ENCODE measurements at regions not wholly inside any gene's neighbourhood (a gene's known extent, or its start where the extent isn't known, plus 50 kb on each side); places are given as distances from the start of the nearest gene placed in this dataset.
"Not testable (repeated sequence)": the region's sequence is repeated elsewhere in the genome, so short reads cannot be mapped to it uniquely, and the experiment has no call there.

GRCh38 chr1:234953655-234954405 is 174.8 kb downstream of the TOMM20 start:
- Histone ChIP-seq H3K27me3 (ENCODE audit: insufficient read depth, poor library complexity, severe bottlenecking) (no peaks in the 10 kb centered on the region), H3K4me1 (ENCODE audit: insufficient read depth, poor library complexity, severe bottlenecking) (peaks cover 21% of the 10 kb centered on the region), H3K36me3 (ENCODE audit: low read depth) (no peaks in the 10 kb centered on the region), H3K9me3 (ENCODE audit: severe bottlenecking) (no peaks in the 10 kb centered on the region), H3K4me3 (ENCODE audit: severe bottlenecking) (no peak overlapping the region), H3K27ac (ENCODE audit: poor library complexity, severe bottlenecking) (no peak overlapping the region)
- no peak for TF ChIP-seq CTCF (IDR thresholded peaks at IDR 0.05; ENCODE audit: poor library complexity, severe bottlenecking)
- ATAC-seq (ENCODE audit: low read depth) (no peak), DNase-seq (ENCODE audit: low spot score) (no peak)

GRCh38 chr1:234950598-234950997 is 178.0 kb downstream of the TOMM20 start:
- H3K9me3 ChIP-seq (ENCODE audit: severe bottlenecking) = no peaks in the 10 kb centered on the region
- H3K36me3 ChIP-seq (ENCODE audit: low read depth) = no peaks in the 10 kb centered on the region
- TF ChIP-seq CTCF (IDR thresholded peaks at IDR 0.05; ENCODE audit: poor library complexity, severe bottlenecking) = no peak

GRCh38 chr1:234949528-234949927 is 179.1 kb downstream of the TOMM20 start:
- H3K27me3 ChIP-seq (ENCODE audit: insufficient read depth, poor library complexity, severe bottlenecking); H3K9me3 ChIP-seq (ENCODE audit: severe bottlenecking); H3K4me1 ChIP-seq (ENCODE audit: insufficient read depth, poor library complexity, severe bottlenecking); H3K36me3 ChIP-seq (ENCODE audit: low read depth); H3K4me3 ChIP-seq (ENCODE audit: severe bottlenecking); DNase-seq (ENCODE audit: low spot score); ATAC-seq (ENCODE audit: low read depth); H3K27ac ChIP-seq (ENCODE audit: poor library complexity, severe bottlenecking): not testable (repeated sequence)

More at GRCh38 chr1:234950598-234950997, 178.0 kb downstream of the TOMM20 start:
- Histone ChIP-seq H3K27ac (ENCODE audit: poor library complexity, severe bottlenecking) (no peak overlapping the region), H3K4me3 (ENCODE audit: severe bottlenecking) (no peak overlapping the region), H3K4me1 (ENCODE audit: insufficient read depth, poor library complexity, severe bottlenecking) (peaks cover 1% of the 10 kb centered on the region), H3K27me3 (ENCODE audit: insufficient read depth, poor library complexity, severe bottlenecking) (no peaks in the 10 kb centered on the region)
- ATAC-seq (ENCODE audit: low read depth) = no peak
- no peak for DNase-seq (ENCODE audit: low spot score)

- no peaks in the 10 kb centered on the region for H3K9me3 ChIP-seq (ENCODE audit: severe bottlenecking)
- no peaks in the 10 kb centered on the region for H3K4me1 ChIP-seq (ENCODE audit: insufficient read depth, poor library complexity, severe bottlenecking)
- H3K27me3 ChIP-seq (ENCODE audit: insufficient read depth, poor library complexity, severe bottlenecking) = no peaks in the 10 kb centered on the region
- H3K27ac ChIP-seq (ENCODE audit: poor library complexity, severe bottlenecking) = no peak overlapping the region
- no peak overlapping the region for H3K4me3 ChIP-seq (ENCODE audit: severe bottlenecking)
- H3K36me3 ChIP-seq (ENCODE audit: low read depth) = no peaks in the 10 kb centered on the region
- no peak for DNase-seq (ENCODE audit: low spot score)
- no peak for TF ChIP-seq CTCF (IDR thresholded peaks at IDR 0.05; ENCODE audit: poor library complexity, severe bottlenecking)
- no peak for ATAC-seq (ENCODE audit: low read depth)
Observed at GRCh38 chr1:234944439-234945344, 183.9 kb downstream of the TOMM20 start.

GRCh38 chr1:234943836-234944402 is 184.7 kb downstream of the TOMM20 start:
- Histone ChIP-seq H3K4me1 (ENCODE audit: insufficient read depth, poor library complexity, severe bottlenecking) (no peaks in the 10 kb centered on the region), H3K27me3 (ENCODE audit: insufficient read depth, poor library complexity, severe bottlenecking) (no peaks in the 10 kb centered on the region), H3K36me3 (ENCODE audit: low read depth) (no peaks in the 10 kb centered on the region), H3K4me3 (ENCODE audit: severe bottlenecking) (no peak overlapping the region), H3K27ac (ENCODE audit: poor library complexity, severe bottlenecking) (no peak overlapping the region), H3K9me3 (ENCODE audit: severe bottlenecking) (no peaks in the 10 kb centered on the region)
- DNase-seq (ENCODE audit: low spot score) = no peak
- TF ChIP-seq CTCF (IDR thresholded peaks at IDR 0.05; ENCODE audit: poor library complexity, severe bottlenecking) = no peak
- no peak for ATAC-seq (ENCODE audit: low read depth)
